ENCODE measurements at regions not wholly inside any gene's neighbourhood (a gene's known extent, or its start where the extent isn't known, plus 50 kb on each side); places are given as distances from the start of the nearest gene placed in this dataset.

DNA sequence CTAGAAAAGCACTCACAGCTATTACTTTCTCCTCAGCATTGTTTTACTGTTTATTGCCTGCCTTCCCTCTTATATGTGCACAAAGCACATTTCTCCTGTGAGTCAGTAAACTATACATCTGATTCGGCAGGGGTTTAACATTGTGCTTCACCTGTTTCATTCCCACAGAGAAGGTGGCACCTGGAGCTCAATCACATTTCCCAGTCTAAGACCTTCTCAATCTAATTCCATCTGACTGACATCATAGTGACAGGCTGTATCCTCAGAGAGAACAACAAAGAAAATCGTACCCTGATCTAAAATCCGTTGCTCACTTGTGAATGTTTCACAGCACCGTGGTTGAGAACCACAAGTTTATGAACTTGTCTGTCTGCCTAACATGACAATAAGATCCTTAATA lies 92.4 kb upstream of the CAST start:
- TF ChIP-seq, protein P1, sequence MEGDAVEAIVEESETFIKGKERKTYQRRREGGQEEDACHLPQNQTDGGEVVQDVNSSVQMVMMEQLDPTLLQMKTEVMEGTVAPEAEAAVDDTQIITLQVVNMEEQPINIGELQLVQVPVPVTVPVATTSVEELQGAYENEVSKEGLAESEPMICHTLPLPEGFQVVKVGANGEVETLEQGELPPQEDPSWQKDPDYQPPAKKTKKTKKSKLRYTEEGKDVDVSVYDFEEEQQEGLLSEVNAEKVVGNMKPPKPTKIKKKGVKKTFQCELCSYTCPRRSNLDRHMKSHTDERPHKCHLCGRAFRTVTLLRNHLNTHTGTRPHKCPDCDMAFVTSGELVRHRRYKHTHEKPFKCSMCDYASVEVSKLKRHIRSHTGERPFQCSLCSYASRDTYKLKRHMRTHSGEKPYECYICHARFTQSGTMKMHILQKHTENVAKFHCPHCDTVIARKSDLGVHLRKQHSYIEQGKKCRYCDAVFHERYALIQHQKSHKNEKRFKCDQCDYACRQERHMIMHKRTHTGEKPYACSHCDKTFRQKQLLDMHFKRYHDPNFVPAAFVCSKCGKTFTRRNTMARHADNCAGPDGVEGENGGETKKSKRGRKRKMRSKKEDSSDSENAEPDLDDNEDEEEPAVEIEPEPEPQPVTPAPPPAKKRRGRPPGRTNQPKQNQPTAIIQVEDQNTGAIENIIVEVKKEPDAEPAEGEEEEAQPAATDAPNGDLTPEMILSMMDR (IDR thresholded peaks at IDR 0.05; ENCODE audit: borderline replicate concordance, insufficient read depth, low read depth, low read length), result no peak
- no peak overlapping the region for H3K4me3 ChIP-seq (ENCODE audit: low read depth, low read length)

- TF ChIP-seq, protein P1 (IDR thresholded peaks at IDR 0.05; ENCODE audit: borderline replicate concordance, insufficient read depth, low read depth, low read length), result no peak
- H3K4me3 ChIP-seq (ENCODE audit: low read depth, low read length), result no peak overlapping the region
These were observed 89.2 kb upstream of the CAST start for GRCh38 chr5:96572864-96573512.

- TF ChIP-seq, protein P1 (IDR thresholded peaks at IDR 0.05; ENCODE audit: borderline replicate concordance, insufficient read depth, low read depth, low read length), result no peak
- no peak overlapping the region for H3K4me3 ChIP-seq (ENCODE audit: low read depth, low read length)
These were observed 88.7 kb upstream of the CAST start for GRCh38 chr5:96573513-96573894.

- no peak overlapping the region for H3K4me3 ChIP-seq (ENCODE audit: low read depth, low read length)
- TF ChIP-seq, protein P1 (IDR thresholded peaks at IDR 0.05; ENCODE audit: borderline replicate concordance, insufficient read depth, low read depth, low read length), result no peak
These were observed 85.3 kb upstream of the CAST start for GRCh38 chr5:96576876-96577275.

DNA sequence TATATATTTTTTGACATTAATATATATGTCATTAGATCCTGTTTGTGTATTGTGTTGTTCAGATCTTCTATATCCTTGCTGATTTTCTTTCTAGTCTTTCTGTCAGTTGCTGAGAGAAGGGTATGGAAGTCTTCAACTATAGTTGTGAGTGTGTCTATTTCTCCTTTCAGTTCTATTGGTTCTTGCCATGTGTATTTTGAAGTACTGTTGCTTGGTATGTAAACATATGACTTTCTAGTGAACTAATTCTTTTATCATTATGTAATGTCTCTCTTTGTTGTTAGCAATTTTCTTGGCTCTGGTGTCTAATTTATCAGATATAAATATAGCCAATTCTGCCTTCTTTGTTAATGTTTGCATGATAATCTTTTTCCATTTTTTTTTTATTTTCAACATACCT lies 84.3 kb upstream of the CAST start:
- no peak overlapping the region for H3K4me3 ChIP-seq (ENCODE audit: low read depth, low read length)
- TF ChIP-seq, protein P1 (IDR thresholded peaks at IDR 0.05; ENCODE audit: borderline replicate concordance, insufficient read depth, low read depth, low read length), result no peak

GRCh38 chr5:96579711-96580110 lies 82.5 kb upstream of the CAST start:
- TF ChIP-seq, protein P1 (IDR thresholded peaks at IDR 0.05; ENCODE audit: borderline replicate concordance, insufficient read depth, low read depth, low read length), result no peak
- no peak overlapping the region for H3K4me3 ChIP-seq (ENCODE audit: low read depth, low read length)

- no peak overlapping the region for H3K4me3 ChIP-seq (ENCODE audit: low read depth, low read length)
- TF ChIP-seq, protein P1 (IDR thresholded peaks at IDR 0.05; ENCODE audit: borderline replicate concordance, insufficient read depth, low read depth, low read length), result no peak
These were observed 79.8 kb upstream of the CAST start for GRCh38 chr5:96582343-96582742.

All from GM12875 (cell line).